Skin of body (tissue), 1 donor: ENCODE measurements at regions not wholly inside any gene's neighbourhood (a gene's known extent, or its start where the extent isn't known, plus 50 kb on each side); places are given as distances from the start of the nearest gene placed in this dataset.
A peak's percentile ranks its signal among the peaks of the same experiment; 100 is the strongest.

Experiments
- DNase-seq: peaks from one replicate; lab custom pipeline; 2025; lab: John Stamatoyannopoulos, UW

GRCh38 chr6:90947184-90948064, 360.6 kb upstream of the MAP3K7 start:
- DNase-seq, result no peak

DNA sequence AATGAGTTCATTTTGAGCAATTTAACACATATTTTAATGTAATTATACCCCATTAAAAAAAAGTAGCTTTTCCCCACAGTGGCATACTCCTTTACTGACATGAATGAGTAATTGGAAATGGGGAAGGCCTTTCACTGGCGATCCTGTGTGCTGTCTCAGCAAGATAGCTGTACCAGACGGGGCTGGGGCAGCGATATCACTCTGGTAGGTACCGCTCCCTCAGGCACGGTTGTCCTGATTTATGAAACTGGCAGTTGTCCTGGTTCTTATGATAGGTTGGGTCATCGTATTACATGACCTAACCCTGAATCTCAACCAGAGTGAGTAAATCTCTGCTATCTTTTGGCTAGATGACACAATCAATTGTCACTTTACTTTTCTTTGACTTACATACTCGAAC, 355.0 kb upstream of the MAP3K7 start:
- DNase-seq, result no peak

DNA sequence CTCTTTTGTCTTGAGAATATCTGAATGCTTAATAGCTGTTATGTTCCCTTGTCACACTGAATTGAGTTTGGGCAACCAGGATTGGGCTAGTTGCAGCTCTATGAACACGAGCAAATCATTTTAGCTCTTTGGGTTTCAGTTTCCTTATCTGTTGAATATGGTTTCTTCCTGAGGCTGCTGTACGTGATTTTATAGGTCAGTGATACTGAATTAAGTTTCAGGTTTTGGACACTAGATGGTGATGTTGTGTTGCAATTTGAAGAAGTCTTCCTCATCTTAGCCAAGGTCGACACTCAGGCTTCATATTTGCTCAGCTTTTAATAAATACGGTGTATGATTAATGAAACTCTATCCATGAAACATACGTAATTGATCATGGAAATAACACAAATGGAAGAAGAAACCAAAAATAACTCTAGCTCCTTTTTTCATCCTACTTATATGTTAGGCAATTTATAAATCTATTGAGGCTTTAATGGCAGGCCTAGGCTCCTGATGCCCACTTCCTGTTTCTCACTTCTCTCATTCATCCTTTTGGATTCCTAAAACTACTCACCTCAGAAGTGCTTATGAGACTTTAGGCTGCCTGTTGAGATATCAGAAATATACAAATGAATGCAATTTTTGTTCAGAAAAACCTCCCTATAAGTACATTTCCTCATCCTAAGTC, 354.1 kb upstream of the MAP3K7 start:
- DNase-seq, result peak; percentile 14

GRCh38 chr6:90939906-90940305, 353.0 kb upstream of the MAP3K7 start:
- no peak for DNase-seq

DNA sequence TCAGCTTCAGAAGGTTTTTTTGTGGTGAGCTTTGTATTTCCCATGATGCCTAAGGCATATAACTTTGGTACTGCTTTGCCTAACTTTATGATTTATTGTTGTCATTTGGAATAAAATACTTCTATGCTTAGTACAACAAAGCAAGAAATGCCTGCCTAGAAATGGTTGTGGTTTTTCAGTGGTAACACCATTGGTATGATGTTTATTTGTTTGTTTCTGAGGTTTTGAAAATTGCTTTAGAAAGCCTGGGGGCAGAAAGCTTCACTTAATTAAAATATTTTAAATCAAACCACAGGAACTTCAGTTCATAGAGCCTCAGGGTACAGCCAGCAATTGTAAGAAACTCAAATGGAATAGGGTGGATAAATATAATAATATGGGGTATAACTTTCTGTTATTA, 351.2 kb upstream of the MAP3K7 start:
- peak; percentile 67 for DNase-seq

GRCh38 chr6:90936286-90936685, 349.4 kb upstream of the MAP3K7 start:
- DNase-seq, result no peak

DNA sequence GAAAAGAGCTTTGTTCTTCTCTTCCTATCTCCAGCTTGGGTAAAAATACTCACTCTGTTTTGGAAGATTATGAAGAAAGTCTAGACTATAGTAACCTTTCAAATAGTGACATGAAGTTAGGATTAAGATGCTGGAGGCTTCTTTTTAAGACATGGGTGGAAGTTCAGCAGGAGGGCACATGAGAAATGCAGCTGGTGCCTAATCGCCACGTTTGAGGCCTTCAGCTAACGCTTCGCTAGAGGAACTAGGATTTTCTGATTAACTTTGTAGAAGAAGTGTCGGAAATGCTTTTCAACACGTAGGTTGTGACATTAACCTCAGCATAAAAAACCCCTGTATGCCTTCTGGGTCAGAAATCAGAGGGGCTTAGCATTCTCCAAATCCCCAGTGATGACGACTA, 348.1 kb upstream of the MAP3K7 start:
- DNase-seq, result no peak

DNA sequence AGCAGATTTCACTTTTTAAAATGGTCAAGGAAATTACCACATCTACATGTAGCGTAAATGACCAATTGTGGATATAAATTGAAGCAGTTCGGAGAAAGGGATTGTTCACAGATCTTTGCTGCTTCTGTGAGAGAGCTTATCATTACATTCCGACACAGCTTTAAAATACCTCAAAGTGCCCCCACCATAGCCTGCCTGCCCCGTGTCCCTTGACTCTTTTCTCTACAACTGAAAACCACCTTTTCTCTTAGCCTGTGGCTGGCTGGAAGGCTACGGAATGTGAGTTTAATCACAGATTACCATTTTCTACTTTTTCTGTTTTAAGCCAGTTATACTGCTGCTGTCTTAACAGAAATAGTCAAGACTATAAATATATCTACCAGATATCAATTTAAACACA, 347.2 kb upstream of the MAP3K7 start:
- DNase-seq, result no peak

GRCh38 chr6:90932351-90932750, 345.5 kb upstream of the MAP3K7 start:
- no peak for DNase-seq

DNA sequence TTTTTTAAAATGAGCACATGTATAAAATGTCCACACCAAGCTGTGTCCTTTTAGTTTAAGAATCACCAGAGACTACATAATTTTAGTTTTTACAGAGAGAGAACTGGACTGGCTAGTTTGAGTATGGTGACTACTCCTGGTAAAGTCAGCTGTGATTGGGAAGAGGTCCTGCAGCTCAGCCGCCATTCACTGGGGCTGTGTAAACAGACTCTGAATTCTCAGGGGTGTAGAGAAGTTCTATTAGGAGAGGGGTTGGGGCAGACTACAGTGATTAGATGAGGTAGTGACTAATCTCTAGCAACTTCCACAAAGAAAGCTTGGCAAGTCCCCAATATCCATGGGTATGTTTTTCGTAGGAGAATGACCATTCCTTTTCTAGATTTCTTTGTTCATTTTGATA, 341.2 kb upstream of the MAP3K7 start:
- no peak for DNase-seq

DNA sequence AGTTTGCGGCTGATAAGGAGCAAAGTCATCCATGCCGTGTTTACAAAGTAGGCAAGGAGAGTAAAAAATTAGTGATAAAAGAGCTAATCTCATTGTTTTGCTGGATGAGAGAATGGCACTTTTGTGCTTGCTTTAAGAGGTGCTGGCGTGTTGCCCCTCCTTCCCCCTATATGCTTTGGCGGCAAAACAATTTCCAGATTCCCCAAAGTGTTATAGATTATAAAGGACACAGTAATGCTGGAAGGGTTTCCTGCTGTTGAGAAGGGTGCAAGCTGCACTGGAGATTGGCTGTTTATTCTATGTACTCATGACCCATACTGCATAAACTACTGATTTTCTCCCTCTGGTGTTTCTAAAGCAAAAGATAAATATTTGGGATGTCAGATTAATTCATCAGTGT, 338.9 kb upstream of the MAP3K7 start:
- no peak for DNase-seq

GRCh38 chr6:90922325-90922724, 335.5 kb upstream of the MAP3K7 start:
- no peak for DNase-seq

DNA sequence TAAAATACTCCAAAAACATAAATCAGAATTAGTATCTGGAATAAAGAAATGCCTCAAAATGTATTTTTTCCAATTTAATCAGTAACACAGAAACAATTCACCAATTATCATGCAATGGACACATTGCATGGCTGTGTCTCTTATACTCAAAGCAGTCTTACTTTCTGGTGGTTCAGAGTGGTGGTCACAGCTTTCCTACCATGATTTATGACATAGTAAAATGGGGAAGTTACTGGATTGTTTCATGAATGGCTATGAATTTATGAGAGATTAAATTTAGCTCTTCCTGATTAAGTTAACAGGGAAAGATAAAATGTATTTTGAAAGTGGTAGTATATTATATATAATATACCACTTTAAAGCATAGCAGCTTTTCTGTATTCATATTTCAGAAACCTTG, 331.5 kb upstream of the MAP3K7 start:
- no peak for DNase-seq

GRCh38 chr6:90917376-90917775, 330.5 kb upstream of the MAP3K7 start:
- no peak for DNase-seq

DNA sequence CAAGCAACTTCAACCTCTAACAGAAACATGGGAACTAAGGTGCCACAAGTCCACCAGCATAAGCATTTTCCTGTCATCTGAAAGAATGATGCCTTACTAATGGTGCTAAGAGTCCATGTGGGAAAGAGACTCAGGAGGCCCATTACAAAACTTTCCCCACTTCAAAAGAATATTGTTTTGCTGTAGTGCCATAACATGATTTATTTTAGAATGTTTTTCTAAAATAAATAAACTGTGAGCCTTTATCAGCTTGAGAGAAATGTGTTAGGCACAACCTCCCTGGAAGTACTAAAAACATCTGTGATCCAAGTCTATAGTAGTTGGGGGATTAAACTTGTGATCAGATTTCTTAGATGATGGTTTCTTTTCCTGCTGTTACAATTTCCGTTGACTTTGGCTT, 330.1 kb upstream of the MAP3K7 start:
- DNase-seq, result no peak

- DNase-seq, result no peak
These were observed 328.5 kb upstream of the MAP3K7 start for GRCh38 chr6:90915224-90915915.

GRCh38 chr6:90914312-90914711, 327.4 kb upstream of the MAP3K7 start:
- DNase-seq, result no peak

DNA sequence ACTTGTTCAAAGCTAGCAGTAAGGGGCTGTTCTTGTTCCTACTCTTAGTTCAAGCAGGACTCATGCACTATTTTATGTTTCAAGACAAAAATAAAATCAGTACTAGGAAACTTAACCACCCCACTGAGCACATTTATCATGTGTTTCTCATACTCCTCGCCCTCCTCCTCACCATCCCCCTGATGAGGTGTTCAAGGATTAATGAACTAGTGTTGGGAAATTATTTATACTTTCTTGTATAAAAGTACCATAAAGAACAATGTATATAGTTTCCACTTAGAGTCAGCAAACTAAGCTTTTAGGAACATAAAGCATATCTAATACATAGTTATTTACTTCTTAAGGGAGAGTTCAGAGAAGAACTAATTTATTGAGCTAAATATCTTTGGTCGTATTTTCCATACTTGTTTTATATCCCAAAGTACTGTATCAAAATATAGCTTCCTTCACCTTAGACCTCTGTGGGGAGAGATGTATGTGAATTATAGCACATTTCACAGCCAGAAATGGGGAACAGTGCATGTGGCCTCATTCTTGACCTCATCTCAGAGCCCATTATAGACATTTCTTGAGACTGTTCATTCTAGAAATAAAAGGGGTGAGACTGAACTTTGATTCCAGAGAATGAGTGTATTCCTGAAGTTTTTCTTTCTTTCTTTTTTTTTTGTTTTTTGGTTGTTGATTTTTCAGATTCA, 326.5 kb upstream of the MAP3K7 start:
- no peak for DNase-seq

- no peak for DNase-seq
These were observed 324.8 kb upstream of the MAP3K7 start for GRCh38 chr6:90911642-90912041.

DNA sequence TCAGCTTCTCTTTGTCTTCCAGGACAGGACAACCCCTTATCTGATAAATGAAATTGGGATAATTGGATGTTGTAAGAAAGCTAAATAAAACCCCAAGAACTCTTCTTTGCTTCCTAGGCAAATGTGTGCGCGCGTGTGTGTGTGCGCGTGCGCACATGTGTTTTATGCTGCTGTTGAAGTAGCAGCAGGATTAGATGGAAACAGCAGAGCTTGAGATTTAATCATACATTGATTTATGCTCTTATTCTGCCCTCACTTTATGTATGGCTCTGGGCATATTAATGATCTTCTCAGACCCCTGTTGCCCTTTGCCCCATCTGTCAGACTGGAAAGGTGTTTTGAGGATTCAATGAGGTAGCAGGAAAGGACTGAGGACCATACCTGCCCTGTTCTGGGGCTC, 324.0 kb upstream of the MAP3K7 start:
- DNase-seq, result no peak

DNA sequence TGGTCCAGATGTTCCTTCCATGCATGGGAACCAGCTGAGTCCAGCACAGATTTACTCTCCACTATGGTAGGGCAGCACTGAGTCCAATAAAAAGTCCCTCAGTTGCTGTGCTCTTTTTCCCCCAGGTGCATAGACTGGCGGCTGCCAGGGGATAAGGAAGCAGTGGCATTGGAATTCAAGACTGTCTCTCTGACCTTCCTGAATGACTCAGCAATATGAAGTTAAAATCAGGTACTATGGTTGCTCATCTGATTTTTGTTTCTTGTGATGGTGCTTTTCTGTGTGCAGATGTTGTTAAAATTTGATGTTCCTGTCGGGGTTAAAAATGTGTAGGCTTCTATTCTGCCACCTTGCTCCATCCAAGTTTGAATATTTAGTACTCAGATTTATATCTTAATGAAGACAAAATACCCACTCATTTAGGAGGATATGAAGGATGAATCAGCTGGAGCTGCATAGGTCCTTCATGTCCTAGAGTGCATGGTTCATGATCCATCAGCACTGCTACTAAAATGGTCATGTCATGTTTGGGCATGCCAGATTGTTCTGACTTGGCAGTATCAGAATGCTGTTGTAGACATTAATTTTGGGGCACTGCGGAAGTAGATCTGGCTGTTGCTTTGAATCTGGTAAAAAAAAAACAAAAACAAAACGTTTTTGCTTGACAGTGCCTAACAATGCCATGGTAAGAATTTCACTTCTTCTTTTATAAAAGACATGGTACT, 321.2 kb upstream of the MAP3K7 start:
- DNase-seq, result no peak
